IMR-90 (cell line): ENCODE measurements at regions not wholly inside any gene's neighbourhood (a gene's known extent, or its start where the extent isn't known, plus 50 kb on each side); places are given as distances from the start of the nearest gene placed in this dataset.
"Not testable (repeated sequence)": the region's sequence is repeated elsewhere in the genome, so short reads cannot be mapped to it uniquely, and the experiment has no call there.

Experiments used
- ATAC-seq: fragments of 200-7000 bp; cut with Tn5 transposase; 2 replicates; pipeline ENCODE4 v1.9.1; 2020; ENCODE audit warnings: low read depth, mild to moderate bottlenecking, moderate library complexity
- BruUV-seq: library from RNA; stranded (reverse); fragments of 400-500 nt; replicated peaks from 2 replicates; lab custom pipeline; 2021; lab: Mats Ljungman, UMichigan
- CTCF ChIA-PET: fragments of 300-600 bp; formaldehyde crosslinking; extraction: SDS; loops from one replicate; lab custom pipeline; 2021; ENCODE audit warnings: antibody characterized with exemption; lab: Yijun Ruan, JAX
- POLR2A ChIA-PET: fragments of 300-600 bp; sonication (Branson Sonifier 250); formaldehyde crosslinking; loops from one replicate; lab custom pipeline; 2022; ENCODE audit warnings: antibody characterized with exemption; ENCODE audit not compliant: unreplicated experiment; lab: Charles Lee
- DNase-seq: peaks from one replicate; pipeline ENCODE4 v3.0.0; 2013
- H2AFZ ChIP-seq: replicated peaks from 2 replicates; pipeline ENCODE3; 2013; ENCODE audit warnings: low read length, mild to moderate bottlenecking; ENCODE audit not compliant: poor library complexity
- H2AK5ac ChIP-seq: 2 replicates; pipeline ENCODE4 v1.6.1; 2013; ENCODE audit warnings: low read depth, low read length, inconsistent platforms
- H2AK9ac ChIP-seq: replicated peaks from 2 replicates; pipeline ENCODE3; 2013; ENCODE audit warnings: mild to moderate bottlenecking, low read depth, low read length, moderate library complexity; ENCODE audit not compliant: poor library complexity
- H2BK120ac ChIP-seq: 2 replicates; pipeline ENCODE4 v1.6.1; 2013; ENCODE audit warnings: low read depth, low read length, inconsistent platforms
- H2BK15ac ChIP-seq: 3 replicates; pipeline ENCODE4 v1.6.1; 2013; ENCODE audit warnings: low read depth, low read length, inconsistent platforms
- H2BK20ac ChIP-seq: 2 replicates; pipeline ENCODE4 v1.6.1; 2013; ENCODE audit warnings: low read depth, mild to moderate bottlenecking, inconsistent platforms, low read length, moderate library complexity
- H2BK5ac ChIP-seq: 2 replicates; pipeline ENCODE4 v1.6.1; 2013; ENCODE audit warnings: mild to moderate bottlenecking, low read depth, low read length, inconsistent platforms; ENCODE audit not compliant: poor library complexity, severe bottlenecking
- H3K14ac ChIP-seq: replicated peaks from 2 replicates; pipeline ENCODE4 v1.6.1; 2013; ENCODE audit warnings: low read depth, low read length, inconsistent platforms
- H3K18ac ChIP-seq: 2 replicates; pipeline ENCODE4 v1.6.1; 2013; ENCODE audit warnings: low read depth, low read length, control low read depth
- H3K23ac ChIP-seq: 2 replicates; pipeline ENCODE4 v1.6.1; 2013; ENCODE audit warnings: low read depth, low read length, inconsistent platforms
- H3K27ac ChIP-seq: 2 replicates; pipeline ENCODE4 v1.5.1; 2013; ENCODE audit warnings: mild to moderate bottlenecking, control low read depth, low read length; ENCODE audit not compliant: insufficient read depth
- H3K27me3 ChIP-seq: 2 replicates; pipeline ENCODE4 v1.6.1; 2013; ENCODE audit warnings: low read length; ENCODE audit not compliant: control insufficient read depth, insufficient read depth
- H3K36me3 ChIP-seq: 2 replicates; pipeline ENCODE4 v1.6.1; 2013; ENCODE audit warnings: low read length, mixed read lengths; ENCODE audit not compliant: control insufficient read depth, insufficient read depth
- H3K4ac ChIP-seq: 2 replicates; pipeline ENCODE4 v1.6.1; 2013; ENCODE audit warnings: low read depth, low read length, inconsistent platforms
- H3K4me1 ChIP-seq: 2 replicates; pipeline ENCODE4 v1.6.1; 2013; ENCODE audit warnings: low read length, mixed read lengths; ENCODE audit not compliant: control insufficient read depth, insufficient read depth
- H3K4me2 ChIP-seq: 2 replicates; pipeline ENCODE4 v1.6.1; 2013; ENCODE audit warnings: low read depth, mild to moderate bottlenecking, control low read depth, low read length, moderate library complexity
- H3K4me3 ChIP-seq: 2 replicates; pipeline ENCODE4 v1.5.1; 2013; ENCODE audit warnings: low read depth, mild to moderate bottlenecking, control low read depth, low read length, moderate library complexity; ENCODE audit not compliant: insufficient read depth
- H3K56ac ChIP-seq: 2 replicates; pipeline ENCODE4 v1.6.1; 2013; ENCODE audit warnings: low read length, inconsistent platforms; ENCODE audit not compliant: insufficient read depth; ENCODE audit errors: extremely low read depth
- H3K79me1 ChIP-seq, 2 experiments: 2 replicates each; pipeline ENCODE4 v1.6.1; 2013; ENCODE audit warnings: low read length in 2 of 2, inconsistent platforms in 1 of 2, low read depth in 1 of 2
- H3K9ac ChIP-seq: 2 replicates; pipeline ENCODE4 v1.6.1; 2013; ENCODE audit warnings: low read depth, low read length, control low read depth
- H3K9me1 ChIP-seq: 2 replicates; pipeline ENCODE4 v1.6.1; 2013; ENCODE audit warnings: low read length, inconsistent platforms; ENCODE audit not compliant: insufficient read depth
- H3K9me3 ChIP-seq: 2 replicates; pipeline ENCODE4 v1.6.1; 2013; ENCODE audit warnings: low read length; ENCODE audit not compliant: control insufficient read depth, insufficient read depth
- H4K20me1 ChIP-seq: 2 replicates; pipeline ENCODE4 v1.6.1; 2013; ENCODE audit warnings: low read length, inconsistent platforms; ENCODE audit not compliant: insufficient read depth
- H4K5ac ChIP-seq: 2 replicates; pipeline ENCODE4 v1.6.1; 2013; ENCODE audit warnings: mild to moderate bottlenecking, low read depth, low read length, control low read depth
- H4K8ac ChIP-seq, 2 experiments: 2 replicates each; pipeline ENCODE4 v1.6.1; 2013; ENCODE audit warnings: low read depth in 2 of 2, low read length in 2 of 2, control low read depth in 1 of 2, inconsistent platforms in 1 of 2
- H4K91ac ChIP-seq: 2 replicates; pipeline ENCODE4 v1.6.1; 2013; ENCODE audit warnings: low read depth, low read length, inconsistent platforms; ENCODE audit not compliant: insufficient read depth
- WGBS, 2 experiments: methylation state at CpG; one replicate each; pipeline versions ENCODE4 v1.1.5 to v1.1.7; 2013; ENCODE audit warnings: missing lambda C conversion rate in 2 of 2; ENCODE audit not compliant: insufficient read length in 1 of 2; ENCODE audit errors: extremely low coverage in 2 of 2; 5-methylcytosine and 5-hydroxymethylcytosine counted together
- dilution Hi-C: fragments of 300-500 bp; cut with HindIII; formaldehyde crosslinking; loops from one replicate; pipeline ENCODE4 v1.14.3; 2018; ENCODE audit warnings: low sequenced_read_pairs; ENCODE audit not compliant: unreplicated experiment
- in situ Hi-C: fragments of 300-500 bp; cut with MboI; formaldehyde crosslinking; loops from 3 replicates; pipeline ENCODE4 v1.14.3; 2019; ENCODE audit warnings: low sequenced_read_pairs, inconsistent platforms, mixed read lengths
- intact Hi-C: fragments of 100-400 bp; cut with micrococcal nuclease; formaldehyde crosslinking; loops from 2 replicates; pipeline ENCODE4 v1.10.0; 2022

DNA sequence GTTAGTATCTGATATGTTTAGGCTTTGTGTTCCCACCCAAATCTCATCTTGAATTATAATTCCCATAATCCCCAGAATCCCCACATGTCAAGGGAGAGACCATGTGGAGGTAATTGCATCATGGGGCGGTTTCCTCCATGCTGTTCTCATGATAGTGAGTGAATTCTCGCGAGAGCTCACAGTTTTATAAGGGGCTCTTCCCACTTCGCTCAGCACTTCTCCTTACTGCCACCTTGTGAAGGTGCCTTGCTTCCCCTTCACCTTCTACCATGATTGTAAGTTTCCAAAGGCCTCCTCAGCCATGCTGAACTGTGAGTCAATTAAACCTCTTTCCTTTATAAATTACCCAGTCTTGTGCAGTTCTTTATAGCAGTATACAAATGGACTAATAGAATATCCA, 371.9 kb upstream of the CCDC54 start:
- H3K4me3 ChIP-seq, H3K18ac ChIP-seq, H3K79me1 ChIP-seq, H2AK9ac ChIP-seq, H2AK5ac ChIP-seq, H3K36me3 ChIP-seq, H3K4me1 ChIP-seq, H3K4ac ChIP-seq, H2BK15ac ChIP-seq, H2BK5ac ChIP-seq, H4K20me1 ChIP-seq, H2BK20ac ChIP-seq, H4K91ac ChIP-seq, H3K4me2 ChIP-seq, DNase-seq, H4K5ac ChIP-seq, BruUV-seq, H3K23ac ChIP-seq, H3K9me1 ChIP-seq, in situ Hi-C loops, POLR2A ChIA-PET, dilution Hi-C loops, H3K9ac ChIP-seq, H2AFZ ChIP-seq, H3K14ac ChIP-seq, H3K9me3 ChIP-seq, ATAC-seq, H3K27ac ChIP-seq, intact Hi-C loops, H4K8ac ChIP-seq, H3K56ac ChIP-seq, H3K27me3 ChIP-seq, H2BK120ac ChIP-seq: not testable (repeated sequence)
- WGBS, 2 experiments, result no CpG with 5 or more reads among the region's 4 CpGs
- CTCF ChIA-PET, result interaction anchor here (0.7 to 1.0 kb wide), 2 partner anchors 12 to 15 kb away, joined by 3 read pairs; no protein-coding TSS in a partner anchor
